CD4-positive, alpha-beta T cell (primary cell): ENCODE measurements at regions not wholly inside any gene's neighbourhood (a gene's known extent, or its start where the extent isn't known, plus 50 kb on each side); places are given as distances from the start of the nearest gene placed in this dataset.

Source experiments
- ATAC-seq: fragments of 200-7000 bp; cut with Tn5 transposase; one replicate; pipeline ENCODE4 v1.10.0; 2022; ENCODE audit warnings: mild to moderate bottlenecking; ENCODE audit not compliant: poor library complexity
- CTCF ChIA-PET: fragments of 350-600 bp; sonication (Branson Sonifier 250); formaldehyde crosslinking; loops from one replicate; lab custom pipeline; 2021; ENCODE audit warnings: antibody characterized with exemption, inconsistent platforms; lab: Charles Lee
- POLR2A ChIA-PET: fragments of 350-600 bp; sonication (Branson Sonifier 250); formaldehyde crosslinking; loops from one replicate; lab custom pipeline; 2021; ENCODE audit warnings: antibody characterized with exemption, inconsistent platforms; lab: Charles Lee
- DNase-seq, 14 experiments: peaks; one replicate each; pipeline ENCODE4 v3.0.0-alpha.2; 2013 to 2020; ENCODE audit warnings: mixed read lengths in 2 of 14
- H3K27ac ChIP-seq, 2 donors: one replicate each; pipeline versions ENCODE4 v1.5.1 to v1.7.0; 2013; ENCODE audit warnings: low read length in 2 of 2, low read depth in 1 of 2, mild to moderate bottlenecking in 1 of 2
- H3K27me3 ChIP-seq, 2 experiments: 1 replicate in 1 of 2; 2 replicates in 1 of 2; pipeline versions ENCODE4 v1.6.1 to v1.7.0; 2013; ENCODE audit warnings: low read length in 2 of 2, control low read depth in 1 of 2, mild to moderate bottlenecking in 1 of 2, moderate library complexity in 1 of 2; ENCODE audit not compliant: insufficient read depth in 2 of 2, control insufficient read depth in 1 of 2
- H3K36me3 ChIP-seq: one replicate; pipeline ENCODE4 v1.6.1; 2013; ENCODE audit warnings: low read length, control low read depth; ENCODE audit not compliant: insufficient read depth
- H3K4me1 ChIP-seq: one replicate; pipeline ENCODE4 v1.6.1; 2013; ENCODE audit warnings: low read length, control low read depth; ENCODE audit not compliant: insufficient read depth
- H3K4me3 ChIP-seq: one replicate; pipeline ENCODE4 v1.5.1; 2013; ENCODE audit warnings: mild to moderate bottlenecking, low read length, moderate library complexity
- H3K9me3 ChIP-seq, 2 experiments: 1 replicate in 1 of 2; 2 replicates in 1 of 2; pipeline versions ENCODE4 v1.6.1 to v1.7.0; 2013; ENCODE audit warnings: low read length in 2 of 2, mild to moderate bottlenecking in 2 of 2, control low read depth in 1 of 2, moderate library complexity in 1 of 2; ENCODE audit not compliant: control insufficient read depth in 1 of 2, insufficient read depth in 1 of 2
- H3K27ac Mint-ChIP-seq: one replicate; pipeline ENCODE4 v1.8.0; 2020; ENCODE audit warnings: mixed read lengths
- H3K27me3 Mint-ChIP-seq: one replicate; pipeline ENCODE4 v1.8.0; 2021; ENCODE audit warnings: mixed read lengths
- H3K36me3 Mint-ChIP-seq: one replicate; pipeline ENCODE4 v1.8.0; 2021; ENCODE audit warnings: low read depth, mixed read lengths
- H3K4me1 Mint-ChIP-seq: one replicate; pipeline ENCODE4 v1.8.0; 2021; ENCODE audit warnings: low read depth, mixed read lengths
- H3K4me3 Mint-ChIP-seq: one replicate; pipeline ENCODE4 v1.8.0; 2020; ENCODE audit warnings: mild to moderate bottlenecking, mixed read lengths
- H3K9me3 Mint-ChIP-seq: one replicate; pipeline ENCODE4 v1.8.0; 2020; ENCODE audit warnings: mixed read lengths
- intact Hi-C, 2 experiments: fragments of 100-400 bp; cut with DNase I in 1 of 2; cut with micrococcal nuclease in 1 of 2; formaldehyde crosslinking; loops; one replicate each; pipeline versions ENCODE4 v1.15.1 to v1.9.0; 2023 to 2025; cut with DNase I, micrococcal nuclease
- TF ChIP-seq, protein P1 (sequence below): fragments of 200-600 bp; IDR thresholded peaks from one replicate; pipeline ENCODE4 v1.8.0; 2022; ENCODE audit warnings: antibody characterized with exemption, mild to moderate bottlenecking

- POLR2A ChIA-PET, result no interaction called here
- Mint-ChIP-seq H3K4me1 (no peaks in the 10 kb centered on the region), H3K36me3 (no peaks in the 10 kb centered on the region), H3K4me3 (no peak overlapping the region), H3K27me3 (peaks cover 28% of the 10 kb centered on the region), H3K9me3 (no peaks in the 10 kb centered on the region), H3K27ac (no peak overlapping the region)
- intact Hi-C loops, result no loop called here
- Histone ChIP-seq H3K4me1 (no peaks in the 10 kb centered on the region), H3K36me3 (no peaks in the 10 kb centered on the region), H3K9me3 (no peaks in the 10 kb centered on the region), H3K27me3 (peaks cover 0 to 4% of the 10 kb centered on the region in 2 experiments), H3K27ac (no peak overlapping the region), H3K4me3 (no peak overlapping the region)
- ATAC-seq (no peak), DNase-seq (no peak)
- TF ChIP-seq, protein P1, sequence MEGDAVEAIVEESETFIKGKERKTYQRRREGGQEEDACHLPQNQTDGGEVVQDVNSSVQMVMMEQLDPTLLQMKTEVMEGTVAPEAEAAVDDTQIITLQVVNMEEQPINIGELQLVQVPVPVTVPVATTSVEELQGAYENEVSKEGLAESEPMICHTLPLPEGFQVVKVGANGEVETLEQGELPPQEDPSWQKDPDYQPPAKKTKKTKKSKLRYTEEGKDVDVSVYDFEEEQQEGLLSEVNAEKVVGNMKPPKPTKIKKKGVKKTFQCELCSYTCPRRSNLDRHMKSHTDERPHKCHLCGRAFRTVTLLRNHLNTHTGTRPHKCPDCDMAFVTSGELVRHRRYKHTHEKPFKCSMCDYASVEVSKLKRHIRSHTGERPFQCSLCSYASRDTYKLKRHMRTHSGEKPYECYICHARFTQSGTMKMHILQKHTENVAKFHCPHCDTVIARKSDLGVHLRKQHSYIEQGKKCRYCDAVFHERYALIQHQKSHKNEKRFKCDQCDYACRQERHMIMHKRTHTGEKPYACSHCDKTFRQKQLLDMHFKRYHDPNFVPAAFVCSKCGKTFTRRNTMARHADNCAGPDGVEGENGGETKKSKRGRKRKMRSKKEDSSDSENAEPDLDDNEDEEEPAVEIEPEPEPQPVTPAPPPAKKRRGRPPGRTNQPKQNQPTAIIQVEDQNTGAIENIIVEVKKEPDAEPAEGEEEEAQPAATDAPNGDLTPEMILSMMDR, result no peak
- CTCF ChIA-PET, result no interaction called here
These were observed 301.8 kb upstream of the UBE2E3 start for GRCh38 chr2:180678625-180678972.

GRCh38 chr2:180677930-180678624, 302.3 kb upstream of the UBE2E3 start:
- ChIA-PET POLR2A (no interaction called here), CTCF (no interaction called here)
- no peaks in the 10 kb centered on the region for H3K4me1 Mint-ChIP-seq
- no peaks in the 10 kb centered on the region for H3K9me3 Mint-ChIP-seq
- intact Hi-C loops, result no loop called here
- H3K4me1 ChIP-seq, result no peaks in the 10 kb centered on the region
- DNase-seq, result no peak
- no peak overlapping the region for H3K4me3 Mint-ChIP-seq
- H3K4me3 ChIP-seq, result no peak overlapping the region
- H3K27ac ChIP-seq, result no peak overlapping the region
- H3K9me3 ChIP-seq, result no peaks in the 10 kb centered on the region
- peaks cover 28% of the 10 kb centered on the region for H3K27me3 Mint-ChIP-seq
- no peaks in the 10 kb centered on the region for H3K36me3 Mint-ChIP-seq
- H3K27ac Mint-ChIP-seq, result no peak overlapping the region
- ATAC-seq, result no peak
- H3K27me3 ChIP-seq, result peaks cover 0 to 4% of the 10 kb centered on the region in 2 experiments
- TF ChIP-seq, protein P1, result no peak
- H3K36me3 ChIP-seq, result no peaks in the 10 kb centered on the region

DNA sequence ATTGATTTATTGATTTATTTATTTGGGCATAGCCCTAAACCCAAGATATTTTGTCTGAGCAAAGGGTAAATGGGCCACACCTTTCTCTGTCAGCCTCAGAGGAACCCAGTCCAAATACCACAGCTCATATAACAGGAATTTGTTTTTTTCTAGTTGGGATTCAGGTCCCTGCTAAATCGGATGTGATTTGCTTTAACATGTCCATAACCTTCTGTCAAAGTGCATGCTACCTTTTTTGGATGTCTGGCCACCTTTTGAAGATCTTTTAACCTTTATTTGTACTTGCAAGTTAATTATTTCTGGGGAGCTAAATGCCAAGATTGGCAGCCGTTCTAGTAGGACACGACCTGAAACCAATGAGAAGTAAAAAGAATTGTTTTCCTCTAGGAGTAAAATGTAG, 303.2 kb upstream of the UBE2E3 start:
- Histone ChIP-seq H3K27ac (no peak overlapping the region), H3K36me3 (no peaks in the 10 kb centered on the region), H3K4me1 (no peaks in the 10 kb centered on the region), H3K4me3 (no peak overlapping the region), H3K27me3 (peaks cover 0 to 4% of the 10 kb centered on the region in 2 experiments), H3K9me3 (no peaks in the 10 kb centered on the region)
- H3K4me1 Mint-ChIP-seq, result no peaks in the 10 kb centered on the region
- H3K27ac Mint-ChIP-seq, result no peak overlapping the region
- DNase-seq (no peak), ATAC-seq (no peak)
- peaks cover 22% of the 10 kb centered on the region for H3K27me3 Mint-ChIP-seq
- intact Hi-C loops, result no loop called here
- no peaks in the 10 kb centered on the region for H3K9me3 Mint-ChIP-seq
- POLR2A ChIA-PET, result no interaction called here
- CTCF ChIA-PET, result no interaction called here
- H3K36me3 Mint-ChIP-seq, result no peaks in the 10 kb centered on the region
- no peak overlapping the region for H3K4me3 Mint-ChIP-seq
- TF ChIP-seq, protein P1, result no peak
